HFF-Myc (cell line): ENCODE measurements at regions not wholly inside any gene's neighbourhood (a gene's known extent, or its start where the extent isn't known, plus 50 kb on each side); places are given as distances from the start of the nearest gene placed in this dataset.
"Not testable (repeated sequence)": the region's sequence is repeated elsewhere in the genome, so short reads cannot be mapped to it uniquely, and the experiment has no call there.

Source experiments
- DNase-seq: peaks from one replicate; pipeline ENCODE4 v3.0.0-alpha.2; 2011; ENCODE audit warnings: low read depth; ENCODE audit errors: extremely low read depth
- H3K4me3 ChIP-seq: replicated peaks from 2 replicates; pipeline ENCODE4 v1.5.1; 2011; ENCODE audit warnings: low read depth, mild to moderate bottlenecking, control low read depth, low read length
- CTCF ChIP-seq: IDR thresholded peaks from 2 replicates; pipeline ENCODE4 v1.5.1; 2012; ENCODE audit warnings: mild to moderate bottlenecking, low read depth, low read length, control low read depth; ENCODE audit errors: missing control alignments

- peak; percentile 29 for TF ChIP-seq CTCF
- DNase-seq = no peak
- H3K4me3 ChIP-seq = no peak overlapping the region
Measured at GRCh38 chr2:163155279-163155883, 316.8 kb upstream of the KCNH7 start.

GRCh38 chr2:163142618-163143017 lies 304.1 kb upstream of the KCNH7 start:
- TF ChIP-seq CTCF = no peak
- H3K4me3 ChIP-seq = no peak overlapping the region
- DNase-seq = no peak

GRCh38 chr2:163138947-163139346 lies 300.4 kb upstream of the KCNH7 start:
- no peak overlapping the region for H3K4me3 ChIP-seq
- no peak for TF ChIP-seq CTCF
- DNase-seq = no peak

- DNase-seq = no peak
- no peak overlapping the region for H3K4me3 ChIP-seq
Measured at GRCh38 chr2:163135256-163135655, 296.7 kb upstream of the KCNH7 start.

GRCh38 chr2:163133602-163134001 lies 295.0 kb upstream of the KCNH7 start:
- TF ChIP-seq CTCF = no peak
- no peak overlapping the region for H3K4me3 ChIP-seq
- DNase-seq = no peak

More at GRCh38 chr2:163135256-163135655, 296.7 kb upstream of the KCNH7 start:
- TF ChIP-seq CTCF = no peak

- no peak for DNase-seq
- no peak overlapping the region for H3K4me3 ChIP-seq
- no peak for TF ChIP-seq CTCF
Measured at GRCh38 chr2:163132850-163133249, 294.3 kb upstream of the KCNH7 start.

- H3K4me3 ChIP-seq, DNase-seq: not testable (repeated sequence)
Measured at GRCh38 chr2:163132207-163132606, 293.6 kb upstream of the KCNH7 start.
